Stimulated activated CD4-positive, alpha-beta T cell treated with anti-CD3 and anti-CD28 coated beads, Interleukin-4, amount 100 ng/mL, for 48 hours (primary cell): ENCODE measurements at regions not wholly inside any gene's neighbourhood (a gene's known extent, or its start where the extent isn't known, plus 50 kb on each side); places are given as distances from the start of the nearest gene placed in this dataset.
"Not testable (repeated sequence)": the region's sequence is repeated elsewhere in the genome, so short reads cannot be mapped to it uniquely, and the experiment has no call there.

Experiments used
- DNase-seq, 2 donors: peaks; one replicate each; pipeline ENCODE4 v3.0.0-alpha.2; 2020; ENCODE audit warnings: low read depth in 2 of 2

DNA sequence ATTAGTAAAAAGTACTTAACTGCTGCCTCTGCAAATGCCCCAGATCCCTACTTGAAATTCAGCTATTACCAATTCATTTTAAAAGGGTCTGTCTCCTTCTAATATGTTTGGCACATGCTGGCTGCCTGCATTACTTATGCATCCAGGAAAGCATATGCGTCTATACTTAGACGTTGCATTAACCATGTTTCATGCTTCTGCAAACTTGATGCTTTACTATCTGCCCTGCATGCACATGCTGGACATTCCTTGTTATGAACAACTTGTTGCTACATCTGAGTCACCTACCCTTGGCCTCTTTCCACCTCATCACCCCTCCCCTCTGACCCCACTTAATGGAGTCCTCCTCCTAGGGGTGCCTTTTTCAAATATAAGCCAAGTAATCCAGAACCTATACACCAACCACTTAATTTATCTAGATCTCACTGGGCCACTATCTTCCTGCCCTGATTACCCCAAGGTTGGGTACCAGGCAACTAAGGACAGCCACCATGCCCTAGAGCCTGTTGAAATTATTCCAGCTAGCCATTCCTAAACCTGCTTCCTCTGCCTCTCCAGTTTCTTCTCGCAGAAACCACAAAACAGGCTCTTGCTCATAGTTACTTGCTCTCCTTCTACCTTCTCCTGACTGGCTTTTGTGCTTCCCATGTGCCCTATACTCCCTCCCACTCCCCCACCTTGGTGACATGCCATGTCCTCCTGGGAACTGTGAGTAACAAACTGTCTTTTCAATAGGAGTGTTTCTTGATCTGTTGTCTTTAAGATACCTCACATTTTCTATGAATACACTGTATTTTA, 1187.9 kb downstream of the REEP3 start:
- DNase-seq = no peak

GRCh38 chr10:64726466-64726865, 1205.3 kb downstream of the REEP3 start:
- no peak for DNase-seq

- no peak for DNase-seq
Observed at GRCh38 chr10:64731016-64731415, 1209.8 kb downstream of the REEP3 start.

GRCh38 chr10:64732372-64732957, 1211.3 kb downstream of the REEP3 start:
- DNase-seq = no peak

DNA sequence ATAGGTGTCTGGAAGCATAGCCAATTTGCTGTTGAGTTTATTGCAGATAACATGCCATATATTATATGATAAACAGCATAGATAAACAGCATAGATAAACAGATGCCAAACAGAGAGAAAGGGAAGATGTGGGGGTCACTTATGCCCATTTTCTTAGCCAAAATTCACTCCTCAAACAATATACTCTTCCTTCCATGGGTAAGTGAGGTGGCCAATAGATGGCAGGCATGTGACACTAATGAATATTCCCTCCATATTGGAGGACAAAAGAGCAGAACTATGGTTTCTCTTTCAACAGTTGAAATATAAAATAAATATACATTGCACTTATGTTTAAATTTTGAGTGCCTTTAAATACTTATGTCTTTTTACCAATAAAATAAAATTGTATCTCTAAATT, 1212.8 kb downstream of the REEP3 start:
- no peak for DNase-seq

DNA sequence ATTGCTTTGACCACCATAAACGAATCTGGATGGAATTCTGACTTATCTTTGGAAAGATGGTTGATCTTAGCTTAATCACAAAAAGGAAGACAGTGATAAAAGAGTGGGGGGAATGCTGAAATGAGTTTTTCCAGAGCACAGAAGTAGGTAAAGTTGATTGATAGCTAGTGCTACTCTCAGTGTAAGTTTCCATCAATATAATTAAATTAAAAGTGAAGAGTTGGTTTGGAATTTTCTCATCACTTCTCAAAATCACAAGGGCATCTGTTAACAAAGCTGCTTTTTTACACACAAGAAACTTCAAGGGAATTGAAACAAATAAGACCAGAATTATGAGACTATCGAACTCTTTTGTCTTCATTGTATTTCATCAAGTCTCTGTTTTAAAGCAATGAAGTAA, 1217.3 kb downstream of the REEP3 start:
- no peak for DNase-seq

- no peak for DNase-seq
Observed at GRCh38 chr10:64745565-64745964, 1224.4 kb downstream of the REEP3 start.

- no peak for DNase-seq
Observed at GRCh38 chr10:64750672-64751071, 1229.5 kb downstream of the REEP3 start.

- no peak for DNase-seq
Observed at GRCh38 chr10:64753516-64753915, 1232.3 kb downstream of the REEP3 start.

DNA sequence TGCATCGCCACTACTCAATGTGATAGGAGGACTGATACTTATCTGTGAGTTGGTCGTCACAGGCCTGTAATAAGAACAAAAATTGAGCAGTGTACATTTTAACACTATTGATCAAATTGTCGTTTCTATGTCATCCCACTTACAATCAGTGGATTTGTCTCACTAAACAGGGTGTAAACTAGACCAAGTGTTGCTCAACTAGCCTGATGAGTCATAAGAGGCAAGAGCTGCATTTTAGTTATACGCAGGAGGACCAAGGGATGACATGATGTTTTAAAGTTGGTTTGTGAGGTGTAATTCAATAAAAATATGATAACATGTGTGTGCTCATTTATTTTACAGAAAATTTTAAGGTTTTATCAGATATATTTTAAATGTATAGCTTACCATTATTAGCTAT, 1239.2 kb downstream of the REEP3 start:
- no peak for DNase-seq

- no peak for DNase-seq
Observed at GRCh38 chr10:64762861-64763260, 1241.7 kb downstream of the REEP3 start.

DNA sequence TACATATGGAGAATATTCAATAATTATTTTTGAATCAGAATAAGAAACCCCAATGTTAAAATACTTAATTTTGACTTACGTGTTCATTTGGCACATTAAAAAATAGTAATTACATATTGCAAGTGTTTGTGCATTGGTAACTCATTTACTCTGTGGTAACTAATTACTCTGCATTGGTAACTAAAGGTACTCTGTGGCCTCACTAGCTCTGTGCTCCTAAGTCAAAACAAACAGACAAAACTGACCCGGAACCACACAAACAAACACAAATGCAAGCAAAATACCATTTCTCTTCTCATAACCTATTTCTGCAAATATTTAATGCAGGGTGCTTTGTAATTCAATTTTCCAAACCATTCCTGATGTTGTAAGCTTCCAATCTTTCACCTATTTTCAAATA, 1244.3 kb downstream of the REEP3 start:
- no peak for DNase-seq

DNA sequence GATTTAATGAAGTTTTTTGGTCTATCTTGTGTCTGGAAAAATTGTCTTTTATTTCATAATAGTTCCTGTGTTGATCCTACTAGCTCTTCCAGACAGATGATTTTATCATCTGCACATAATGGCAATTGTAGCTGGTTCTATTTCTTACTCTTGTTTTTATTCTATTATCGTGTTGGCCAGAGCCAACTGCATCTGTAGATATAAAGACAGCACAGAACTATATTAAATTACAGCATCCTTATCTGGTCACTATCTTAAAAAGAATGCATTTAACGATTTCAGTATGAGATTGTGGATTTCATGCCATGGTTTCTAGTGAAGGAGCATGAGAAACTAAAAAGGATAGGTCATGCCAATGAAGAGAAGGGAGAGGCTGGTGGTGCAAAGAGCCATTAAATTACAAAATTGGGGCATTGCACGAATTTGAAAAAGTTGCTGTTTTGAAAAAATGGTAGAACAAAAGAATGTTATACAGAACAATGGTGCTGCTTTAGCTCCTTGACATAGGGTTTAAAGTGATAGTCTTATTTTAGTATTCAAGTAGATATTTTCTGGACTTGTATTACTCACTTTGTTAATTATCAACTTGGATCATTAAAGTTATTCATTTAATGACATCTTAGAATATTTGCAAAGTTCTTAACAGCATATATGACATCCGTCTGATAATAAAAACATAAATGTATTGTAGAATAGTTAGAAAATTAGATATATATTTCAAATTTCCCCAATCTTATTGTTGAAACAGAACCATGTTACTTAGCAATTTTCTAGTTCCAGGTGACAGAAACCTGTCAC, 1250.3 kb downstream of the REEP3 start:
- DNase-seq = no peak

- DNase-seq = no peak
Observed at GRCh38 chr10:64773357-64773756, 1252.2 kb downstream of the REEP3 start.

DNA sequence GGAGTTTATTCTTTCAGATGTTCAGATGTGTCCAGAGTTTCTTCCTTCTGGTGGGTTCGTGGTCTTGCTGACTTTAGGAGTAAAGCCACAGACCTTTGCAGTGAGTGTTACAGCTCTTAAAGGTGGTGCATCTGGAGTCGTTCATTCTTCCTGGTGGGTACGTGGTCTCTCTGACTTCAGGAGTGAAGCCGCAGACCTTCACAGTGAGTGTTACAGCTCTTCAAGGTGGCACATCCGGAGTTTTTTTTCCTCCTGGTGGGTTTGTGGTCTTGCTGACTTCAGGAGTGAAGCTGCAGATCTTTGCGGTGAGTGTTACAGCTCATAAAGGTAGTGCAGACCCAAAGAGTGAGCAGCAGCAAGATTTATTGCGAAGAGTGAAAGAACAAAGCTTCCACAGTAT, 1263.2 kb downstream of the REEP3 start:
- not testable (repeated sequence) for DNase-seq

- DNase-seq = no peak
Observed at GRCh38 chr10:64785816-64786215, 1264.6 kb downstream of the REEP3 start.

DNA sequence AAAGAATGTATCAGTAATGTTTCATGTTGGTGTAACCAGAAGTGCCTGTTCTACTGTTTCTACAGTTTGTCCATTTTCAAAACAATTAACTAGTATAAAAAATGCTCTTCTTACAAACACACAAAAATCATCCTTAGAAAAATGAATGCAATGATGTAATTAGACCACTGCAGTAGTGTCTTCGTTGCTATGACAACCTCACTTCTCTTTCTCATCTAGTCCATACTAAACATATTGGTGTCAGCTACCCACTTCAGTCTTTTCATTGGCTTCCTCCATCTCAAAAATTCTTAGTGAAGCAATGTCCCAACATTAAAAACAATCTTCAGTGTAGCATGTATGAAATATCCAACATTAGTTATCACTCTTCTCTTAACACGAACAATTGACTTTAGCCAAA, 1265.8 kb downstream of the REEP3 start:
- no peak for DNase-seq

GRCh38 chr10:64795847-64796246, 1274.6 kb downstream of the REEP3 start:
- DNase-seq = no peak

DNA sequence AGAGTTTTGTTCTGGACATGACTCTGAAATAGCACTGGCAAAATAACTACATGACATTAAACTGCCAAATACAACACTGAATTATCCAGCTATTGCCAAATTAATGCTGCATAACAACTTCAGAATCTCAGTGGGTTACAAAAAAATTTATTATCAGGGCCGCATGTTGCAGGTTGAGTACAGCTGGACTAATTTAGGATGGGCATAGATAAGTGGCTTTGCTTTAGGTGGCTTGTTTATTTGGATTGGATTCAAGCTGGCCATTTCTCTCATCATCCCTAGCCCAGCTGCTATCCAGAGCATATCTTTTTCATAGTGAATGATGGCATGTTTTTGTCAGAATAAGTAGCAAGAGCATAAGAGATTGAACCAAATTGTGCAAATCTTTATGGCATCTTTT, 1277.1 kb downstream of the REEP3 start:
- no peak for DNase-seq

GRCh38 chr10:64808233-64808632, 1287.0 kb downstream of the REEP3 start:
- not testable (repeated sequence) for DNase-seq

GRCh38 chr10:64810046-64810445, 1288.8 kb downstream of the REEP3 start:
- DNase-seq = not testable (repeated sequence)

DNA sequence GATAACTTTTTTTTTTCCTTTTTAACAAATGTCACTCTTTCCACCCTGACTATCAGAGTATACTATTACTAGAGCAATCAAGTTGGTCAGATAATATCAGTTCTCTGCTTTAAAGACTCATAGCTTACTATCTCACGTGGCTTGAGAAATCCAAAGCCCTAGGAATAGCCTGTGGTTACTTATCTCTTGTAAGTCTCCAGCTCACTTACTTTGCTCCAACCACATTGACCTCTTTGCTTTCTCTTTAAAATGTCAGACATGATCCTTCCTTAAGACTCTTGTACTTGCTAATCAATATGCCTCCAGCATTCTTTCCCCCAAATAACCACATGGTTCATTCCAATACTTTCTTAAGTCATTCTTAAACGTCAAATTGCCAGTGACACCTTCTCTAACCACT, 1292.2 kb downstream of the REEP3 start:
- no peak for DNase-seq

- DNase-seq = no peak
Observed at GRCh38 chr10:64814201-64814600, 1293.0 kb downstream of the REEP3 start.
